ENCODE measurements at regions not wholly inside any gene's neighbourhood (a gene's known extent, or its start where the extent isn't known, plus 50 kb on each side); places are given as distances from the start of the nearest gene placed in this dataset.
A peak's percentile ranks its signal among the peaks of the same experiment; 100 is the strongest.

- DNase-seq (ENCODE audit: low read depth in 3 of 3), result no peak
Observed at GRCh38 chr15:81484086-81484955, 110.3 kb upstream of the TMC3 start.

GRCh38 chr15:81483496-81483895 lies 109.5 kb upstream of the TMC3 start:
- no peak for DNase-seq (ENCODE audit: low read depth in 3 of 3)

- DNase-seq (ENCODE audit: low read depth in 3 of 3), result no peak
Observed at GRCh38 chr15:81481346-81481745, 107.3 kb upstream of the TMC3 start.

GRCh38 chr15:81480645-81481053 lies 106.6 kb upstream of the TMC3 start:
- DNase-seq (ENCODE audit: low read depth in 3 of 3), result peak in 1 of 3 experiments; percentile 23

GRCh38 chr15:81478354-81478753 lies 104.3 kb upstream of the TMC3 start:
- no peak for DNase-seq (ENCODE audit: low read depth in 3 of 3)

- no peak for DNase-seq (ENCODE audit: low read depth in 3 of 3)
Observed at GRCh38 chr15:81475926-81476325, 101.9 kb upstream of the TMC3 start.

- no peak for DNase-seq (ENCODE audit: low read depth in 3 of 3)
Observed at GRCh38 chr15:81475471-81475870, 101.5 kb upstream of the TMC3 start.

- no peak for DNase-seq (ENCODE audit: low read depth in 3 of 3)
Observed at GRCh38 chr15:81473946-81474345, 99.9 kb upstream of the TMC3 start.

GRCh38 chr15:81473177-81473576 lies 99.2 kb upstream of the TMC3 start:
- no peak for DNase-seq (ENCODE audit: low read depth in 3 of 3)

GRCh38 chr15:81471151-81471550 lies 97.1 kb upstream of the TMC3 start:
- no peak for DNase-seq (ENCODE audit: low read depth in 3 of 3)

GRCh38 chr15:81469154-81469553 lies 95.1 kb upstream of the TMC3 start:
- DNase-seq (ENCODE audit: low read depth in 3 of 3), result no peak

- DNase-seq (ENCODE audit: low read depth in 3 of 3), result no peak
Observed at GRCh38 chr15:81466741-81467140, 92.7 kb upstream of the TMC3 start.

- DNase-seq (ENCODE audit: low read depth in 3 of 3), result no peak
Observed at GRCh38 chr15:81454024-81454423, 80.0 kb upstream of the TMC3 start.

- no peak for DNase-seq (ENCODE audit: low read depth in 3 of 3)
Observed at GRCh38 chr15:81450721-81451120, 76.7 kb upstream of the TMC3 start.

- no peak for DNase-seq (ENCODE audit: low read depth in 3 of 3)
Observed at GRCh38 chr15:81449836-81450474, 75.9 kb upstream of the TMC3 start.

GRCh38 chr15:81443040-81443820 lies 69.2 kb upstream of the TMC3 start:
- DNase-seq (ENCODE audit: low read depth in 3 of 3), result no peak

GRCh38 chr15:81442454-81442853 lies 68.4 kb upstream of the TMC3 start:
- DNase-seq (ENCODE audit: low read depth in 3 of 3), result no peak

GRCh38 chr15:81434851-81435250 lies 60.8 kb upstream of the TMC3 start:
- no peak for DNase-seq (ENCODE audit: low read depth in 3 of 3)

GRCh38 chr15:81433462-81433861 lies 59.4 kb upstream of the TMC3 start:
- no peak for DNase-seq (ENCODE audit: low read depth in 3 of 3)

- DNase-seq (ENCODE audit: low read depth in 3 of 3), result no peak
Observed at GRCh38 chr15:81432179-81432578, 58.2 kb upstream of the TMC3 start.

- no peak for DNase-seq (ENCODE audit: low read depth in 3 of 3)
Observed at GRCh38 chr15:81427176-81427575, 53.2 kb upstream of the TMC3 start.

- no peak for DNase-seq (ENCODE audit: low read depth in 3 of 3)
Observed at GRCh38 chr15:81425905-81426304, 51.9 kb upstream of the TMC3 start.
